Suprapubic skin (tissue), 4 donors: ENCODE measurements at regions not wholly inside any gene's neighbourhood (a gene's known extent, or its start where the extent isn't known, plus 50 kb on each side); places are given as distances from the start of the nearest gene placed in this dataset.
"Not testable (repeated sequence)": the region's sequence is repeated elsewhere in the genome, so short reads cannot be mapped to it uniquely, and the experiment has no call there.

Source experiments
- DNase-seq, 2 donors: peaks; one replicate each; pipeline ENCODE4 v3.0.0-alpha.2; 2019; ENCODE audit warnings: low spot score in 2 of 2
- H3K27ac ChIP-seq: fragments of 200-600 bp; sonication (generic); one replicate; pipeline ENCODE4 v1.5.1; 2019
- H3K27me3 ChIP-seq: fragments of 200-600 bp; sonication (generic); one replicate; pipeline ENCODE4 v1.5.1; 2019
- H3K36me3 ChIP-seq: fragments of 200-600 bp; sonication (generic); one replicate; pipeline ENCODE4 v1.5.1; 2019
- H3K4me1 ChIP-seq: fragments of 200-600 bp; sonication (generic); one replicate; pipeline ENCODE4 v1.5.1; 2019
- H3K4me3 ChIP-seq: fragments of 200-600 bp; sonication (generic); one replicate; pipeline ENCODE4 v1.5.1; 2019; ENCODE audit warnings: mild to moderate bottlenecking
- H3K9me3 ChIP-seq: fragments of 200-600 bp; sonication (generic); one replicate; pipeline ENCODE4 v1.5.1; 2019
- CTCF ChIP-seq, 2 donors: fragments of 200-600 bp in 1 of 2; fragments of 450-650 bp in 1 of 2; sonication (generic) in 1 of 2; IDR thresholded peaks; one replicate each; pipeline ENCODE4 v1.5.1; 2016 to 2019; ENCODE audit warnings: antibody characterized with exemption in 2 of 2, mild to moderate bottlenecking in 1 of 2, moderate library complexity in 1 of 2
- EP300 ChIP-seq: sonication (generic); formaldehyde crosslinking; IDR thresholded peaks from one replicate; pipeline ENCODE4 v1.6.1; 2017; ENCODE audit warnings: antibody characterized with exemption
- POLR2A ChIP-seq, 2 donors: fragments of 450-650 bp; IDR thresholded peaks; one replicate each; pipeline ENCODE4 v1.6.1; 2017; ENCODE audit warnings: antibody characterized with exemption in 2 of 2, mild to moderate bottlenecking in 2 of 2, moderate library complexity in 2 of 2
- POLR2AphosphoS5 ChIP-seq, 3 donors: sonication (generic); formaldehyde crosslinking; IDR thresholded peaks; one replicate each; pipeline ENCODE4 v1.6.1; 2017; ENCODE audit warnings: antibody characterized with exemption in 3 of 3
- WGBS: methylation state at CpG from one replicate; pipeline ENCODE4 v1.1.5; 2018; 5-methylcytosine and 5-hydroxymethylcytosine counted together

- TF ChIP-seq POLR2AphosphoS5 (IDR thresholded peaks at IDR 0.05) (no peak), EP300 (no peak), CTCF (IDR thresholded peaks at IDR 0.05) (no peak), POLR2A (IDR thresholded peaks at IDR 0.05) (no peak)
- no peak overlapping the region for H3K27ac ChIP-seq
- no peaks in the 10 kb centered on the region for H3K36me3 ChIP-seq
- H3K4me3 ChIP-seq, result no peak overlapping the region
- H3K27me3 ChIP-seq, result no peaks in the 10 kb centered on the region
- no peaks in the 10 kb centered on the region for H3K4me1 ChIP-seq
- no peaks in the 10 kb centered on the region for H3K9me3 ChIP-seq
- no peak for DNase-seq
- WGBS, result 60% methylated on average over 2 of the region's 2 CpGs
Measured at GRCh38 chr7:142436601-142437000, 178.7 kb upstream of the PRSS58 start.

- not testable (repeated sequence) for H3K36me3 ChIP-seq
Measured at GRCh38 chr7:142435606-142436005, 177.7 kb upstream of the PRSS58 start.

GRCh38 chr7:142434666-142435167 lies 176.9 kb upstream of the PRSS58 start:
- 88% methylated on average over 7 of the region's 7 CpGs for WGBS
- TF ChIP-seq POLR2A (IDR thresholded peaks at IDR 0.05) (no peak), CTCF (IDR thresholded peaks at IDR 0.05) (no peak), EP300 (no peak), POLR2AphosphoS5 (IDR thresholded peaks at IDR 0.05) (no peak)
- Histone ChIP-seq H3K4me3 (no peak overlapping the region), H3K27me3 (no peaks in the 10 kb centered on the region), H3K27ac (no peak overlapping the region), H3K4me1 (no peaks in the 10 kb centered on the region), H3K9me3 (no peaks in the 10 kb centered on the region), H3K36me3 (no peaks in the 10 kb centered on the region)
- no peak for DNase-seq

More at GRCh38 chr7:142435606-142436005, 177.7 kb upstream of the PRSS58 start:
- 83% methylated on average over 5 of the region's 5 CpGs for WGBS
- H3K4me1 ChIP-seq, H3K4me3 ChIP-seq, H3K9me3 ChIP-seq, H3K27ac ChIP-seq, DNase-seq, H3K27me3 ChIP-seq: not testable (repeated sequence)

- H3K36me3 ChIP-seq, H3K4me1 ChIP-seq: not testable (repeated sequence)
- 60% methylated on average over 5 of the region's 5 CpGs for WGBS
Measured at GRCh38 chr7:142434133-142434532, 176.3 kb upstream of the PRSS58 start.

GRCh38 chr7:142432377-142432776 lies 174.5 kb upstream of the PRSS58 start:
- WGBS, result 96% methylated on average over 2 of the region's 2 CpGs
- TF ChIP-seq POLR2AphosphoS5 (IDR thresholded peaks at IDR 0.05), result no peak
- no peak for TF ChIP-seq CTCF (IDR thresholded peaks at IDR 0.05)
- no peak for TF ChIP-seq POLR2A (IDR thresholded peaks at IDR 0.05)
- no peak for TF ChIP-seq EP300
- no peak for DNase-seq
- Histone ChIP-seq H3K36me3 (no peaks in the 10 kb centered on the region), H3K27ac (no peak overlapping the region), H3K27me3 (no peaks in the 10 kb centered on the region), H3K4me1 (no peaks in the 10 kb centered on the region), H3K4me3 (no peak overlapping the region), H3K9me3 (no peaks in the 10 kb centered on the region)

More at GRCh38 chr7:142434133-142434532, 176.3 kb upstream of the PRSS58 start:
- H3K27me3 ChIP-seq, H3K9me3 ChIP-seq, DNase-seq, H3K4me3 ChIP-seq, H3K27ac ChIP-seq: not testable (repeated sequence)

GRCh38 chr7:142431491-142431890 lies 173.6 kb upstream of the PRSS58 start:
- 60% methylated on average over 2 of the region's 2 CpGs for WGBS
- DNase-seq, result no peak
- TF ChIP-seq EP300, result no peak
- no peak for TF ChIP-seq CTCF (IDR thresholded peaks at IDR 0.05)
- TF ChIP-seq POLR2A (IDR thresholded peaks at IDR 0.05), result no peak
- TF ChIP-seq POLR2AphosphoS5 (IDR thresholded peaks at IDR 0.05), result no peak
- Histone ChIP-seq H3K9me3 (no peaks in the 10 kb centered on the region), H3K27me3 (no peaks in the 10 kb centered on the region), H3K4me1 (no peaks in the 10 kb centered on the region), H3K27ac (no peak overlapping the region), H3K36me3 (no peaks in the 10 kb centered on the region), H3K4me3 (no peak overlapping the region)
